ENCODE measurements at regions not wholly inside any gene's neighbourhood (a gene's known extent, or its start where the extent isn't known, plus 50 kb on each side); places are given as distances from the start of the nearest gene placed in this dataset.
"Not testable (repeated sequence)": the region's sequence is repeated elsewhere in the genome, so short reads cannot be mapped to it uniquely, and the experiment has no call there.

DNA sequence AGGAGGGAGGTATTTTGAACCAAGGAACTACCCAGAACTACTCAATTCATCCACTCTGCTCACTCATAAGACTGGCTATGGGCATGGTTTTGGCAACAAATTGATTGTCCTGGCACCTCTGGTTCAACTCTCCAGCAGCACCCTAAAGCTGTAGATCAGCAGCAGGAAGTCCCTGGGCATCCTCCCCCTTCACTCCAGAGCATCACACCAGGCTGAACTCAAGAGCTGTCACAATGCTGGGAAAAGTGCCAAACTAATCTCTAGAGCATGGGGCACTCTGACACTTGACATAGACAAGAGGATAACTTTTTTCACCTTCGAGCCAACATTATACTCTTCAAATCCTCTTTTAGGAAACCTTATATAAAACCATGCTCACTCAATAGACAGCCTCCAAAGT is 154.1 kb upstream of the RBBP8 start:
- intact Hi-C loops (cut with DNase I) = no loop called here
- DNase-seq = no peak

DNA sequence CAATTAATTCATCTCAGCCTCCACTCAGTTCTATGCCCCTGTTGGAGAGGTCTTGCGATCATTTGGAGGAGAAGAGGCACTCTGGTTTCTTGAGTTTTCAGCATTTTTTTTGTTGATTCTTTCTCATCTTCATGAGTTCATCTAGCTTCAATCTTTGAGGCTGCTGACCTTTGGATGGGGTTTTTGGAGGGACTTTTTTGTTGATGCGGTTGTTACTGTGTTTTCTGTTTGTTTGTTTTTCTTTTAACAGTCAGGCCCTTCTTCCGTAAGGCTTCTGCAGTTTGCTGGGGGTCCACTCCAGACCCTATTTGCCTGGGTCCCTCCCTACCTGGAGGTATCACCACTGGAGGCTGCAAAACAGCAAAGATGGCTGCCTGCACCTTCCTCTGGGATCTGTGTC is 149.9 kb upstream of the RBBP8 start:
- intact Hi-C loops (cut with DNase I) = no loop called here
- DNase-seq = no peak

DNA sequence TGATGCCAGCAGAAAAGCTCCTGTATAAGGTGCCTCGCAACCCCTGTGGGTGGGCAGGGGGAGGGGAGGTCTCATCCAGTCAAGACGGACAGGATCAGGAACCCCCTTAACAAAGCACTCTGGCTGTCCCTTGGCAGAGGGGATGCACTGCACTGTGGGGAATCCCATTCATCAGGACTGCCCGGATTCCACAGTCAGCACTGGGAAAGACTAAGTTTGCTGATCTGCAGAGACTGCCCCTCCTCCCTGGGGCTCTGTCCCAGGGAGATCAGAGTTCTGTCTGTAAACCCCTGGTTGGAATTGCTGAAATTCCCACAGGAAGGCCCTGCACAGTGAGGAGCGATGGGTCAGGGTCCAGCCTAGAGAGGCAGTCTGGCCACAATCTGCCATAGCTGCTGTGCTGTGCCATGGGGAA is 149.5 kb upstream of the RBBP8 start:
- DNase-seq = peak in 1 of 10 donors; percentile 51
- intact Hi-C loops (cut with DNase I) = no loop called here

DNA sequence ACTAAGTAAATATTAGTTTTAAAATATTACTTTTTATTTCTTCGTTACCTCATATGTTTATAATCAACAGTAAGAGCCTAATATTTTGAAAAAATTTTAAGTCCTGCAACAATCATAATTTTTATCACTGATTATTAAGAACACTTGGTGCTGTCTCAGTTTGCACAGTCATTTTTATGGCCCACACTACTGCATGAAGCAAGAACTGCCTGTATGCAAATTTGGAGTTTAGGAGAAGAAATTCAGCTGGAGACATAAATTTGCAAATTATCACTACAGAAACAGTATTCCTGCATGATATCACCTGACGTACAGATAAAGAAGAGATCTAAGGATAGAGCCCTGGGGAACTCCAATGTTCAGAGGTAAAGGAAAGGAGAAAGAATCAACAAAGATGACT is 144.1 kb upstream of the RBBP8 start:
- intact Hi-C loops (cut with DNase I) = no loop called here
- DNase-seq = no peak

DNA sequence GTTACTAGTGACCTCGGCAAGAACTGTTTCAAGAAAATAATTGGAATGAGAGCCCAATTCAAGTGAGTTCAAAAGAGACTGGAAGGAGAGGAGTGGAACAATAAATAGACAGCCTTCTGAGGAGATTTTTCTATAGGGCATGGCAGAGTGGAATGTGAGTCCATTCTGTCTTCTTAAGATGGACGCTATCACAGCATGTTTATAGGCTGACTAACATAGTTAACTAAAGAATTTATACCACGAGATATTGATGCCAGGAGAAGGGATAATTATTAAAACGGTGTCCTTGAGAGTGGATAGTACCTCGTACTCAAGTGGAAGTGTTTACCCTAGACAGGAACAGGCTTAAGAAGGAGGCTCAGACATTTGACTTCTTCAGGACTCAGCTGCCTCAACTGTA is 143.5 kb upstream of the RBBP8 start:
- intact Hi-C loops (cut with DNase I) = no loop called here
- no peak for DNase-seq

DNA sequence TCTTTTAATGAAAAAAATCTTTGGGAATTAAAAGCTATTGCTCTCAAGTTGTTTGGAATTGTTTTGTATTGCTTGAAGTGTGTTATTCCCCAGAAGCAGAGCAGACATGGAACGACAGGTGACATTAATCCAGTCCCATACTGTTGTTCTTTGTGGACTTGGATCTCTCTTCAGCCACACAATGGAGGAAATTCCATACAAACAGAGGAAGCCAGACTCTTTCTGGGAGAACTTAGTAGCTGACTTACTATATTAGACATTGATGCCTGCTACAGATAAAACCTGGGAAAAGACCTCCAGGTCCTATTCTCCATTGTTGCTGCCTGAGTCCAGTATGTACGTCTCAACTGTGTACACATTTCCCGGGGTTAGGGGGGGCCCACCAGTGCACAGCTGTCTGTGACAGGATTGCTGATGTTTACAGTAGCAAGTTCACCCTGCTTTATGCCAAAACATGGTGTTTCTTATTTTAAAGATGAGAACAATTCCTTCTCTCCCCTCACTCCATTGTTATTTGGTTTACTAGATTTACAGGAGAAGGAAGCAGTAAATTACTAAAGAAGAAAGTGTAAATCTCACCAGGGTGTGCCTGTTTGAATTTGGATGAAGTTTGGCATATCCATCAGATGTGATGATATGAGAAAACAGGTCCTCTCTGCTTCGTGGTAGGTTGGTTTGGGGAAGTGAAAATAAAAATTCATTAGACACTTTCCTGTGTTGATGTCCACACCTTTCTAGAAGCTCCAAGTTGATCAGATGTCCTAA is 142.4 kb upstream of the RBBP8 start:
- DNase-seq = no peak
- intact Hi-C loops (cut with DNase I) = no loop called here

DNA sequence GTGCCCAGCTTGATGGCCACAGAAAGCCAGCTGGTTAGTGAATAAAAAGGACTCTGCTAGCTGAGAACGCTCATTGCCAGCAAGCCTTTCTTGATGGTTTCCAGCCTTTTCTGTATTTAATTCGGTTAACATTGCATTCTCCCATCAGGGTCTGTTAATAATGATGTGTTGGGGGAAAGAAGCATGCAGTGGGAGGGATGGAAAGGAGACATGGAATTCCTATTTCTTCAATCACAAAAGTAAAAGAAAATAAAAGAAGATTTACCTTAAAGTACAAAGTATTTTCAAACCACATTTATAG is 141.9 kb upstream of the RBBP8 start:
- intact Hi-C loops (cut with DNase I) = no loop called here
- no peak for DNase-seq

DNA sequence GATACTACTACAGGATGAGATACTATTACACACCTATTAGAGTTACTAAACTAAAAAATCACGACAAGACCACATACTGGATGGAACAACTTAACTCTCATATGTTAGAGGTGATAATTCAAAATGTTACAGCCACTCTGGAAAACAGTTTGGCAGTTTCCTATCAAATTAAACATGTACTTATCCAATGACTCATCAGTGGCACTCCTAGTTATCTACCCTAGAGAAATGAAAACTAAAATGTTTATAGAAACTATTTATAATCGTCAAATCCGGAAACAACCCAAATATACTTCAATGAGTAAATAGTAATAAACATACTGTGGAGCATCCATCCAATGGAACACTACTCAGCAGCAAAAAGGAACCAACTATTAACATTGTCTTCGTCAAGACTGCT is 137.0 kb upstream of the RBBP8 start:
- DNase-seq = no peak
- intact Hi-C loops (cut with DNase I) = no loop called here

DNA sequence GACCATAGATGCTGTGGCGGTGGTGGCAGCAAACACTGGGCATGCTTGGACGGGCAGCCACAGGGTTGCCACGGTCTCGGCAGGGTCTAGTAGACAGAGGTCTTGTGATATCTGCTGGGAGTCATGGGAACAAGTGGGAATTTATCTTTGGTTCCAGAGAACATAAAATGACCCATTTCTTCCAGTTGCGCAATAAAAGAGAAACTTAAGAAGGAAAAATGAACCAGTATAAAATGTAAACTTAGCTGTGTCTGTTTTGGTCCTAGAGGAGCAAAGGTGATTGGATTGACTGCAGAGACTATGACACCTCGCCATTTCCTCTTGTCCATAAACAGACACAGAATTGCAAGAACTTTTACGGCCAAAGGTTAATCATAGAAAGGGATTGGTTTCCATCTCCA is 132.6 kb upstream of the RBBP8 start:
- DNase-seq = no peak
- intact Hi-C loops (cut with DNase I) = loop anchor here (10.0 kb wide), 1 partner anchor 614 kb away; no protein-coding TSS in a partner anchor

DNA sequence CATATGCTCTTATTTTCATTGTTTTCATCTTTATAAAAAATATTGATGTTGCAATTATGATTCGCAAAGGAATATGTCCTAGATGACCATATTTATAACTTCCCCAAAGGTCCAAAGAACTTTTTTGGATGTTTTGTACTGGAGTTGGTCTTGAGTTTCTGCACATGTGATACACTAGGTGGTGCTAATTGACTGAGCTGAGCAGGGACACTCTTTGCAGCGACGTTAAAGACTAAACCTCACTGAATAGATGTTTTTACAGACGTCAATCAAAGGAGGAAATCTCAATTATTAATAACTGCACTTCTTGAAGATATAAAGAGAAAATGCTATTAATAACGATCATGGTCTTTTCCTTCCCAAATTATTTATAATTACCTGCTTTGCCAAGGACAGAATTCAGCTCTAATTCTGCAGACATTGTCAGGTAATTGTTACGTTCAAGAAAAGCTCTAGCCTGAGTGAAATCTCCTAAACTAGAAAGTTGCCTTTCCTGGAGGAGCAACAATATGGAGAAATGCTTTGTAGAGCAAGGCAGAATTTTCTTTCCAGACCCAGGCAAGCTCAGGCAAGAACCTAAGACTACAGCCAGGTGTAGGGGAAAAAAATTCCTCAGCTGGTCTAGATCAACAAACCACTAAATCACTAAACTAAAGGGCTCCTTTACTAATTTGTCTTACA is 119.3 kb upstream of the RBBP8 start:
- DNase-seq = no peak
- intact Hi-C loops (cut with DNase I) = no loop called here

DNA sequence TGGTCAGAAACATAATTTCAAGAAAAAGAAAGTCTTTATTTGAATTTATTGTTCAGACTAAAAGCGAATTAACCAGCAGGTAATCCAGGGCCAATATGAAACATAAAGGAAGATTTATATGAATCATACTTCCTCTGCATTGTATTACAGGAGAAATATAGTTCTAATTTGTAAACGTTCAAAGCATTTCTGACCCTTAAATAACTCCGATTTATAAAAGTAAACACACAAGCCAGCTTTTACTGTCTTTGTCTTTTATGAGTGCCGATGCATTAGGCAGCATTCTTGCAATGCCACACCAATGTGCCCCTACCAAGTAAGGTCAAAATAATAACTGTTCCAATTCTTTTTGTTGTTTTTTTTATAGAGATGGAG is 118.8 kb upstream of the RBBP8 start:
- intact Hi-C loops (cut with DNase I) = no loop called here
- no peak for DNase-seq

DNA sequence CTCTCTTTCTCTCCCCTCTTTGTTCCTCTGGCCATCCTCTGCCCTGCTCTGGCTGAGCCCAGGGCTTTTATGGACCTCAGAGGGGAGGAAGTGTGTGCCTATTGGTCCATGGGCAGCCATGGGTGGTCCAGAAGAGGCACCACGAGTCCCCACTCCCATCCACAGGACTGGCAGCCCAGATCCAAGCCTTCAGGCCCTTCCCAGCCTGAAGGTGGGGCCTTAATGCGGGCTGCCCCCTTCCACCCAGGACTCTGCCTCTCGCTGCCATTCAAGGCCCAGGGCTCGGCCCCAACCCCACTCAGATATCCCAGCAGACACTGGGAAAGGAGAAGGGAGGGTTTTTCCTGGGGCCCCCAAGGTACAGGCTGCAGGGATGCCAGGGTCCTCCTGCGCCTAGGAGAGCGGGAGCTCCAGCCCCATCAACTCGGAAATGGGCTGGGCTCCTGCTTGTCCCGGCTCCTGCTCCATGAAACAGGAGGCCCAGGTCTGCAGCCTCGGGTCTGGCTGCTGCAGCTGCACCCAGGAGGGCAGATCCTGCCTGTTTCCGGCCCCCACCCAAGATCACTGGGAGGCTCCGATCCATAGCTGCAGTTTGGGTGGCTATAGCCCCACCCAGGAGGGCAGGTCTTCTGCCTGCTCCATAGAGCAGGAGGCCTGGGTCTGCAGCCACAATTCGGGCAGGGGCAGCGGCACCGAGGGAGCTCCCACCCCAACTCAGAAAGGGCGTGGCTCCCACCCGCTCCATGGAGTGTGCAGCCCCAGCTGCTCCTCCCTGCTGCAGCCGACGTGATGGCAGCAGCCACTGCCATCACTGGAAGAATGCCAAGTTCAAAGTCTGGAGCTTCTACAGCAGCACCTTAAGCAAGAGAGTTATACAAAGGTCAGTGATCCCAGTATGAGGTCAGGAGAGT is 116.6 kb upstream of the RBBP8 start:
- peak in 1 of 10 donors; percentile 12 for DNase-seq
- intact Hi-C loops (cut with DNase I) = no loop called here

DNA sequence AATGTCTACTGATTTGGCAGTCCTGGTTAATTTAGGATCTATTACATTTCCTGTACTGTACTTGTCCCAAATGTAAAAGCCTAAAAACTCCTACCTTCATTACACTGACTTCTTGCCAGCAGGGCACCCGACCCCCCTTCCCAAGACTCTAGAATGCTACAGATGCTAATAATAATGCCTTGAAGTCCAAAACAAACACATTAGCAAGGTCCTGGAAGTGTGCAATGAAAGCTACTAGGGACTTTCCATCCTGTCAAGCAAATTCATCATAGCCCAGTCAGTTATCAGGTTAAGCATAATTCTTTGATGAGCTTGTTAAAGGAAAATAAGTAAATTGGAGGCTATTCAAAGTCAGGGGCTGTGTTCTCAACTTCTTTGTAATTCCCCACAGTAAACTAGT is 115.3 kb upstream of the RBBP8 start:
- DNase-seq = no peak
- intact Hi-C loops (cut with DNase I) = no loop called here

DNA sequence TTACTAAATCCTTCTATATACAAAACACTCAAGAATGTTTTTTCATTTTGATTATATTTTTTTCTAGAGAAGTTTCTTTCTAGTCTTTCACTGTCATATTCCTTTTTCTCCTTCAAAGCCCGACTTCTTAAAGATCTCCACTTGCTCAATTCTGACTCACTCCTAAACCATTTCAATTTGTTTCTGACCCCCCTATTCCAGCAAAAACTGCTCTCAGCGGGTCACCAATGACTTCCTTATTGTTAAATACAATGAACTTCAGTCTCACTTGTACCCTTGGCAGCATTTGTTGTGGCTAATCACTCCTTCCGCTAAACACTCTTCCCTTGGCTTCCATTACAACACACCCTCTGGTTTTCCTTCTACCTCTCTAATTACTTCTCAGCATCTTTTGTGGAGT is 111.1 kb upstream of the RBBP8 start:
- DNase-seq = no peak
- intact Hi-C loops (cut with DNase I) = no loop called here

DNA sequence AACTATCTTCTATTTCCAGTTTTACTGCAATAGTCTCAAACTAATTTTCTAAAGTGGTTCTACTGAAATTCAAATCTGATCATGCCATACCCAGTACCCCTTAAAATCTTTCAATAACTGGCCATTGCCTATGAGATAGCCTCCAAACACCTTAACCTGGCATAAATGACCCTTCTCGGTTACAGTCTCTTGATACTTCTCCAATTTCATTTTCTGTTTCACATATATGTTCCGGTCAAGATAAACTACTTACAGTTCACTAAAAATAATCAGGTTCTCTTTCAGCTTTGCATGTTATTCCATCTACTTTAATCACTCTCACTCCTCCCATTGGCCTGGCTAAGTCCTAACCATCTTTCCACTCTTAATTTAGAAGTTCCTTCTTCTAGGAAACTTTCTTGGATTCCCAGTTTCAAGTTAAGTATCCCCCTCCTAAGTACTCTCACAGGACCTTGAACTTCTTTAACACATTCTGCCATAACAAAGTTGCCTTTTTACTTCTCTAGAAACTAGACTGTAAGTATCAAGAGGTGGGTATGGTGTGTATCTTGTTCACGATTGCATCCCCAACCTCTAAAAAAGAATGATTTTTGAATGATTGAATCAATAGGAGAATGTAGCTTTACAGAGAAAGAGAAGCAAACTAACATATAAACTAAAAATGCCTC is 110.2 kb upstream of the RBBP8 start:
- DNase-seq = no peak
- intact Hi-C loops (cut with DNase I) = no loop called here

DNA sequence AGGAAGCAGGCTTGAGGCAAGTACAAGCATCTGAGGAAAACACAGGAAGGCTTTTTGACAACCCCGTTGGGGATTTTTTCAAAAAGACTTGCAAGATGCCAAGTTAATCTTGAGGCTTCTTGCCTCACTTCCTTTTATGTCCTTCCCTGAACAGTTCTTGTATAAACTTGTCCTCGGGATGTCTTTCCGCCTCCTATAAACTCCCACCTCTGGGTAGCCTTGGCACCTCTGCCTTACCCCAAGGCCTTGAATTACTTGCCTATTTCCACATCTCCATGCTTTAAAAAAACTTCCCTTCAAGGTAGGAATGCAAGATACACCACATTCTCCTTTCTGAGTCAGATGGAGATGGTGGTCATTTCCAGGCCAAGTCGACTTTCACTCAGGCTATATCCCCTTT is 106.4 kb upstream of the RBBP8 start:
- intact Hi-C loops (cut with DNase I) = no loop called here
- no peak for DNase-seq

DNA sequence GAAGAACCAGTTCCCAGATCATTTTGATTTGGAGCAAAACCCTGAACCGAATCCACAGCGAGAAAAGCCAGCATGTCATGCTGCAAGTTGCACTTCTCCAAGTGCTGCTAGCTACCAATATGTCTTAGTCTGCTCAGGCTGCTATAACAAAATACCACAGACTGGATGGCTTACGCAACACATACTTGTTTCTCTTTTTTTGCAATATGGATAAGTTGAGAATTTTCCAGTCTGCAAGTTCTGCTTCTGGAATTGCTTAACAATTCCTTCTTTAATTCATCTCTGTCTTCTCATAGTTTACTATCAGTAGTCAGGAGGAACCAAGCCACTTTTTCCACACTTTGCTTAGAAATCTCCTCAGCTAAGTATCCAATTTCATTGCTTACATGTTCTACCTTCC is 105.9 kb upstream of the RBBP8 start:
- DNase-seq = no peak
- intact Hi-C loops (cut with DNase I) = no loop called here

DNA sequence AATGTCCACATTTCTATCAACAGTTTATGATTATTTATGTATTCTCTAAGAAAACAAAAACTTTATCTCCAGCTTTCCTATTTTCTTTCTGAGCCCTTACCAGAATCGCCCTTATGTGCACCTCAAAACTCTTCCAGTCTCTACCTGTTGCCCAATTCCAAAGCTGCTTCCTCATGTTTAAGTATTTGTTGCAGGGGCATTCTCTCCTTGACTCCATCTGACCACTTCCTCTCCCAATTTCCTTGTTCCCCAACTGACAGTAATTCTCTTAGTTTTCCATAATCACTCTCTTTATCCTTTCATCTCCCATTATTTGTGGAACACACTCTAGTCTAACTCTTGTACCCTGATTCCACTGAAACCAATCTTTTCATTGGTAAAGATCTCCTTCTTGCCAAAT is 105.4 kb upstream of the RBBP8 start:
- DNase-seq = no peak
- intact Hi-C loops (cut with DNase I) = no loop called here

DNA sequence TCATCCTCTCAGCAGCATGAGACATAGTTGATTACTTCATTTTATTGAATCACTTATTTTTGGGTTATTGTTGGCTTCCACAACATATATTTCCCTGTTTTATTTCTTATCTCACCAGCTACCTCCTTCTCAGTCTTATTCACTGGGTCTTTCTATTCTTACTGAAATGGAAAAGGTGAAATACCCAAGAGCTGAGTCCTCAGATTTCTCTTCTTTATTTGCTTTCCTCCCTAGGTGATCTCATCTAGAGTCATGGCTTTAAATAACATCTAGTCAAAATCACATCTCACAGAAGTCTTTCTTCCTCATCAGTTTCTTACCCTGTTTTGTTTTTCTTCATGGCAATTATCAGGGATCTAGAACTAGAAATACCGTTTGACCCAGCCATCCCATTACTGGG is 105.0 kb upstream of the RBBP8 start:
- intact Hi-C loops (cut with DNase I) = no loop called here
- no peak for DNase-seq

DNA sequence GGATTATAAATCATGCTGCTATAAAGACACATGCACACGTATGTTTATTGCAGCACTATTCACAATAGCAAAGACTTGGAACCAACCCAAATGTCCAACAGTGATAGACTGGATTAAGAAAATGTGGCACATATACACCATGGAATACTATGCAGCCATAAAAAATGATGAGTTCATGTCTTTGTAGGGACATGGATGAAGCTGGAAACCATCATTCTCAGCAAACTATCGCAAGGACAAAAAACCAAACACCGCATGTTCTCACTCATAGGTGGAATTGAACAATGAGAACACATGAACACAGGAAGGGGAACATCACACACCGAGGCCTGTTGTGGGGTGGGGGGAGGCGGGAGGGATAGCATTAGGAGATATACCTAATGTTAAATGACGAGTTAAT is 104.5 kb upstream of the RBBP8 start:
- intact Hi-C loops (cut with DNase I) = not testable (repeated sequence)

DNA sequence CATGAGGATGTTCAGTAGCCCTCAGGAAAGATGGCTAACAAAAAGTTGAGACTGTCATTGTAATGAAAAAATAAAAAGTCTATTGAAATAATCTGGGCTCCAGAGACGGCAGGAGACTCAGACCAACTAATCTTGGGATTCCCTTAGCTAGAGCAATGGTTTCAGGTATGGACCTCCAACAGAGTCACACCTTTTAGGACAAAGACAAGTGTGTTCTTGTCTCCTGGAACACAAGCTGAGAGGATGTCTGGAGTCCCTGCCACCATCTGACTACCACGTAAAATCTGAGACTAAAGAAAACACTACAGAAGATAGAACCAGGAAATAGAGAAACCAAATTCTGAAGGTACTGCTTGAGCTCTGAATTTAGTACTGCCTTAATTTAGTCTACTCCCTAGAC is 103.3 kb upstream of the RBBP8 start:
- intact Hi-C loops (cut with DNase I) = no loop called here
- DNase-seq = no peak

More for the DNA sequence above, 104.5 kb upstream of the RBBP8 start:
- not testable (repeated sequence) for DNase-seq
